ENCODE measurements at regions not wholly inside any gene's neighbourhood (a gene's known extent, or its start where the extent isn't known, plus 50 kb on each side); places are given as distances from the start of the nearest gene placed in this dataset.

DNA sequence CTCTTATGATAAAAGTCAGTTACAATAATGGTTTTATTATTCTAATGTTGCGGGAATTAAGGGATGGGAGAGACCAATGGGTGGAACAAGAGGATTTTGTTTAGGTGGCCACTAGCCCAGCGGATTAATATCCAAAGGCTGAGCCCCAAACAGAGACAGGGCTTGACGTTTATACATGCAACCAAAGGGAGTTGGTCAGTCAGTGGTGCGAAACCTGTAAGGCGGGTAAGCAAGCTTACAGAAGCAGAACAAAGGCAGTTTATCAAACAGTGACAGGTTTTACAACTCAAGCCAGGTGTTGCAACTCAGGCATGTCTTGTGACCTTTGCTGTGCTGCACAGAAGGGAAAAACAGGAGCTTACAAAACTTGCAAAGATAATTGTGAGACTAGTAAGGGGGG, 622.9 kb upstream of the MBL2 start:
- intact Hi-C loops (cut with DNase I) = no loop called here
- H3K4me3 ChIP-seq (replicated peaks in 1 of 3) = no peak overlapping the region
- no peaks in the 10 kb centered on the region for H3K9me3 ChIP-seq
- no peak for TF ChIP-seq POLR2A (IDR thresholded peaks at IDR 0.05)
- TF ChIP-seq, protein P1, sequence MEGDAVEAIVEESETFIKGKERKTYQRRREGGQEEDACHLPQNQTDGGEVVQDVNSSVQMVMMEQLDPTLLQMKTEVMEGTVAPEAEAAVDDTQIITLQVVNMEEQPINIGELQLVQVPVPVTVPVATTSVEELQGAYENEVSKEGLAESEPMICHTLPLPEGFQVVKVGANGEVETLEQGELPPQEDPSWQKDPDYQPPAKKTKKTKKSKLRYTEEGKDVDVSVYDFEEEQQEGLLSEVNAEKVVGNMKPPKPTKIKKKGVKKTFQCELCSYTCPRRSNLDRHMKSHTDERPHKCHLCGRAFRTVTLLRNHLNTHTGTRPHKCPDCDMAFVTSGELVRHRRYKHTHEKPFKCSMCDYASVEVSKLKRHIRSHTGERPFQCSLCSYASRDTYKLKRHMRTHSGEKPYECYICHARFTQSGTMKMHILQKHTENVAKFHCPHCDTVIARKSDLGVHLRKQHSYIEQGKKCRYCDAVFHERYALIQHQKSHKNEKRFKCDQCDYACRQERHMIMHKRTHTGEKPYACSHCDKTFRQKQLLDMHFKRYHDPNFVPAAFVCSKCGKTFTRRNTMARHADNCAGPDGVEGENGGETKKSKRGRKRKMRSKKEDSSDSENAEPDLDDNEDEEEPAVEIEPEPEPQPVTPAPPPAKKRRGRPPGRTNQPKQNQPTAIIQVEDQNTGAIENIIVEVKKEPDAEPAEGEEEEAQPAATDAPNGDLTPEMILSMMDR (IDR thresholded peaks at IDR 0.05) = no peak
- WGBS, 2 donors = 94% methylated on average over 5 of the region's 5 CpGs
- no peak overlapping the region for H3K27ac ChIP-seq
- DNase-seq = no peak
- H3K36me3 ChIP-seq = no peaks in the 10 kb centered on the region
- no peaks in the 10 kb centered on the region for H3K27me3 ChIP-seq
- no peaks in the 10 kb centered on the region for H3K4me1 ChIP-seq

DNA sequence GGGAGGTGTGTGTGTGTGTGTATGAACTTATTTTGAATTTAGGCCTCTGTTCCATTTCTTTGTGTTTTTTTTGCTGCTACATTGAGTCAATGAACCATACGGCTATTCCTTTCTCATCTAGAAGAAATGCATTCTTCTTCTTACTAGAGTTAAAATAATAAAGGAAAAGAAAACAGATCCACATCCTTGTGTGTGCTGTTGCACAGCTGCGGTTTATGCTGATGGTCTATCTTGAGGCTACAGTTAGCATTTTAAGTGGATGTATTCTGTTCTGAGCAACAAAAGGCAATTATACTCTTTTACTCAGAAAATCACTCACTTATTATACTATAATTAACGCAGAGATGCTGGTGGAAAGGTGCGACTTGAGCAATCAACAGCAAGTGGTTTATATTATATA, 615.0 kb upstream of the MBL2 start:
- WGBS, 2 donors = 46 to 47% methylated on average over 4 of the region's 4 CpGs
- H3K27me3 ChIP-seq = no peaks in the 10 kb centered on the region
- H3K36me3 ChIP-seq = no peaks in the 10 kb centered on the region
- no peak for DNase-seq
- intact Hi-C loops (cut with DNase I) = no loop called here
- H3K4me1 ChIP-seq = peaks cover 0 to 4% of the 10 kb centered on the region in 2 donors
- TF ChIP-seq POLR2A (IDR thresholded peaks at IDR 0.05) = no peak
- TF ChIP-seq, protein P1 (IDR thresholded peaks at IDR 0.05) = no peak
- H3K9me3 ChIP-seq = no peaks in the 10 kb centered on the region
- H3K4me3 ChIP-seq (replicated peaks in 1 of 3) = no peak overlapping the region
- no peak overlapping the region for H3K27ac ChIP-seq

DNA sequence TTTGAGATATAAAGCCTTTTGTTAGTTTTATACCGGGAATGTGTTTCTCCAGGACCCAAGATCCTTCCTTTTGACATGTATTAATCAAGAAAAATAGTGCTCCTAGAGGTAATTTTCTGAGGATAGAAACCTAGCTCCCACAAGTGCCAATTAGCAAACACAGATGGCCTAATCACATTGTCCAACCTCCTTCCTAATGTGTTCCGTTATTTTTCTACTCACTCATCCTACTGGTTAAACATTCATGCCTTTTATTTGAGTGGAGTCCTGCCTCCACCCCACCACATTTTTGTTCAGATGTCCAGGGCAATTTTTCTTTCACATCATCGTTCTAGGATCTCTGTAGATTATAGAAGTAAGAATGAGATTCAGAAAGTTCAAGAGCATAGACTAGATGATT, 610.0 kb upstream of the MBL2 start:
- WGBS, 2 donors = 63 to 74% methylated on average over 3 of the region's 3 CpGs
- Histone ChIP-seq H3K4me1 (peaks cover 0 to 1% of the 10 kb centered on the region in 2 donors), H3K36me3 (no peaks in the 10 kb centered on the region), H3K9me3 (no peaks in the 10 kb centered on the region), H3K27ac (no peak overlapping the region), H3K4me3 (replicated peaks in 1 of 3) (no peak overlapping the region), H3K27me3 (no peaks in the 10 kb centered on the region)
- TF ChIP-seq, protein P1 (IDR thresholded peaks at IDR 0.05) = no peak
- no peak for TF ChIP-seq POLR2A (IDR thresholded peaks at IDR 0.05)
- DNase-seq = no peak
- intact Hi-C loops (cut with DNase I) = no loop called here

DNA sequence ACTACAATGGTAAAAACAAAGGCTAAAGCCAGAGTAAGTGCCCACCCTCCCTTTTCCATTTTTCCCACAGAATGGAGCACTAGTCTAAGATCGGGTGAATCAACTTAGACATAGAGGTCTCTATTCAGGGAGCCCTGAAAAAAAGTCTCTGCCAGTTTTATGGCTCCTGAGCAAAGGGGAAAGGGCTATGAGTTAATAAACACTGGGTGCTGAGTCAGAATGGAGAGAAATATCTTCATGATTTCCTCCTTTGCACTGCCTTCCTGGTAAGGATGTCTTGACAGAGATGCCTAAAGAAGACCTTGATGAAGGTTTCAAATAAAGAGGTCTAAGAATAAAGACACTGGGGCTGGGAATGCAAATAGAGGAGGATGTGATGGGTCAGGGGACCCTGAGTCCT, 607.4 kb upstream of the MBL2 start:
- Histone ChIP-seq H3K36me3 (no peaks in the 10 kb centered on the region), H3K27me3 (no peaks in the 10 kb centered on the region), H3K27ac (no peak overlapping the region), H3K4me1 (no peaks in the 10 kb centered on the region), H3K4me3 (replicated peaks in 1 of 3) (no peak overlapping the region), H3K9me3 (no peaks in the 10 kb centered on the region)
- TF ChIP-seq, protein P1 (IDR thresholded peaks at IDR 0.05) = no peak
- TF ChIP-seq POLR2A (IDR thresholded peaks at IDR 0.05) = no peak
- WGBS, 2 donors = 81 to 90% methylated on average over 1 of the region's 1 CpG
- intact Hi-C loops (cut with DNase I) = no loop called here
- no peak for DNase-seq

DNA sequence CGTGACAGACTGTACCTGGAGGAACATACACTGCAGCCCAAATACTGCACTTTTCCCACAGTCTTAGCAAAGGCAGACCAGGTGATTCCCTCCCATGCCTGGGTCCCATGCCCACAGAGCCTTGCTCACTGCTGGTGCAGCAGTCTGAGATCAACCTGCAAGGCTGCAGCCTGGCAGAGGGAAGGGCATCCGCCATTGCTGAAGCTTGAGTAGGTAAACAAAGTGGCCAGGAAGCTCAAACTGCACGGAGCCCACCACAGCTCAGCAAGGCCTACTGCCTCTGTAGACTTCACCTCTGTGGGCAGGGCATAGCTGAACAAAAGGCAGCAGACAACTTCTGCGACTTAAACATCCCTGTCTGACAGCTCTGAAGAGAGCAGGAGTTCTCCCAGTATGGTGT, 597.8 kb upstream of the MBL2 start:
- intact Hi-C loops (cut with DNase I) = no loop called here
- whole genome bisulfite sequencing, 2 donors = 91 to 100% methylated on average over 1 to 4 of the region's 4 CpGs
- H3K9me3 ChIP-seq = no peaks in the 10 kb centered on the region
- H3K27me3 ChIP-seq = no peaks in the 10 kb centered on the region
- no peaks in the 10 kb centered on the region for H3K4me1 ChIP-seq
- no peak for TF ChIP-seq POLR2A (IDR thresholded peaks at IDR 0.05)
- TF ChIP-seq, protein P1 (IDR thresholded peaks at IDR 0.05) = no peak
- DNase-seq = no peak
- H3K27ac ChIP-seq = no peak overlapping the region
- no peaks in the 10 kb centered on the region for H3K36me3 ChIP-seq
- H3K4me3 ChIP-seq (replicated peaks in 1 of 3) = no peak overlapping the region

Data from thyroid gland (tissue), 4 donors.